ENCODE measurements at regions not wholly inside any gene's neighbourhood (a gene's known extent, or its start where the extent isn't known, plus 50 kb on each side); places are given as distances from the start of the nearest gene placed in this dataset.
A peak's percentile ranks its signal among the peaks of the same experiment; 100 is the strongest.

DNA sequence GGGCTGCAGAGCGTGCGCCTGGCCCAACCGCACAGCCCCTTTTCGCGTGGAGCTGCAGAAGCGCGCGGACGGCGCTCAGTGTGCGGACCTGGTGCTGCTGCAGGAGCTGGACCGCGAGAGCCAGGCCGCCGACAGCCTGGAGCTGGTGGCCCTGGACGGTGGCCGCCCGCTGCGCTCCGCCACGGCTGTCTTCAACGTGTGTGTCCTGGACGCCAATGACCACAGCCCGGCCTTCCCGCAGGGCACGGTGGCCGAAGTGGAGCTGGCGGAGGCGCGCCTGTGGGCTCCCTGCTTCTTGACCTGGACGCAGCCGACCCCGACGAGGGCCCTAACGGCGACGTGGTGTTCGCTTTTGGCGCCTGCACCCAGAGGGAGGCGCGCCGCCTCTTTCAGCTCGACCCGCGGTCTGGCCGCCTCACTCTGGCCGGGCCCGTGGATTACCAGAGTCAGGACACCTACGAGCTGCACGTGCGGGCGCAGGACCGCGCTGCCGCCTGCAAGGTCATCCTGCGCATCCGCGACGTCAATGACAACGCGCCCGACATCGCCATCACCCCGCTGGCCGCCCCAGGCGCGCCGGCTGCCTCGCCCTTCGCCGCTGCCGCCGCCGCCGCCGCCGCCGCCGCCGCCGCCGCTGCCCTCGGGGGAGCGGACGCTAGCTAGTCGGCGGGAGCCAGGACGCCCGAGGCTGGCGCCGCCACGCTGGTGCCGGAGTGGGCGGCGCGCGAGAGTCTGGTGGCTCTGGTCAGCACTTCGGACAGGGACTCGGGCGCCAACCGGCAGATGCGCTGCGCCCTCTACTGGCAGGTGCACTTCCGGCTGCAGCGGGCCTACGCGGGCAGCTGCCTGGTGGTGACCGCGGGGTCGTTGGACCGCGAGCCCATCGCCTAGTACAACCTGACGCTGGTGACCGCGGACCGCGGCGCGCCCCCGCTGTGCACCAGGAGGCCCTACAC is 172.2 kb downstream of the OLFM4 start:
- Mint-ChIP-seq H3K36me3 (ENCODE audit: low read depth) (no peaks in the 10 kb centered on the region), H3K27me3 (peaks cover 4% of the 10 kb centered on the region), H3K4me3 (no peak overlapping the region), H3K27ac (no peak overlapping the region), H3K4me1 (no peaks in the 10 kb centered on the region), H3K9me3 (no peaks in the 10 kb centered on the region)
- intact Hi-C loops (cut with micrococcal nuclease) = no loop called here
- peak; percentile 62 for DNase-seq

GRCh38 chr13:53201454-53202225 is 173.0 kb downstream of the OLFM4 start:
- intact Hi-C loops (cut with micrococcal nuclease) = no loop called here
- no peaks in the 10 kb centered on the region for H3K4me1 Mint-ChIP-seq
- DNase-seq = no peak
- no peak overlapping the region for H3K27ac Mint-ChIP-seq
- H3K36me3 Mint-ChIP-seq (ENCODE audit: low read depth) = no peaks in the 10 kb centered on the region
- no peaks in the 10 kb centered on the region for H3K9me3 Mint-ChIP-seq
- H3K4me3 Mint-ChIP-seq = no peak overlapping the region
- H3K27me3 Mint-ChIP-seq = peaks cover 4% of the 10 kb centered on the region

DNA sequence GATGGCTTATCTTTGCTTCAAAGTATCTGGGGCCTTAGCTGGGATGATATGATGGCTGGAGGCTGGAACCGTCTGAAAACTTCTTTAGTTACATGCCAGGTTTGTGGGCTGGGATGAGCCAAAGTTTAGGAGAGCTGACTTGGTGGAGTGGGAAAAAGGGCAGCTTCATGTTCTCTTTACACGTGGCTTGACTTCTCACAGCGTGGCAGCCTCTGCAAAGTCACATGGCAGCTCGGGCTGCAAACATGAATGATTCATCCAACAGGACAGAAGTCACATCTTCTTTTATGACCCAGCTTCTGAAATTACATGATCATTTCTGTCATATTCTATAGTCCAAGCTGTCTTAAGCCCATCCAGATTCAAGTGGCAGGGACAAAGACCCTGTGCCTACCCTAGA is 176.0 kb downstream of the OLFM4 start:
- Mint-ChIP-seq H3K4me1 (no peaks in the 10 kb centered on the region), H3K4me3 (no peak overlapping the region), H3K36me3 (ENCODE audit: low read depth) (no peaks in the 10 kb centered on the region), H3K27ac (no peak overlapping the region), H3K27me3 (peaks cover under 1% of the 10 kb centered on the region), H3K9me3 (no peaks in the 10 kb centered on the region)
- intact Hi-C loops (cut with micrococcal nuclease) = no loop called here
- no peak for DNase-seq

GRCh38 chr13:53206455-53206854 is 177.8 kb downstream of the OLFM4 start:
- Mint-ChIP-seq H3K27me3 (no peaks in the 10 kb centered on the region), H3K9me3 (no peaks in the 10 kb centered on the region), H3K4me1 (no peaks in the 10 kb centered on the region), H3K27ac (no peak overlapping the region), H3K4me3 (no peak overlapping the region), H3K36me3 (ENCODE audit: low read depth) (no peaks in the 10 kb centered on the region)
- DNase-seq = no peak
- intact Hi-C loops (cut with micrococcal nuclease) = no loop called here

GRCh38 chr13:53207556-53207955 is 178.9 kb downstream of the OLFM4 start:
- no peak for DNase-seq
- intact Hi-C loops (cut with micrococcal nuclease) = no loop called here
- H3K9me3 Mint-ChIP-seq = no peaks in the 10 kb centered on the region
- no peaks in the 10 kb centered on the region for H3K4me1 Mint-ChIP-seq
- H3K27me3 Mint-ChIP-seq = no peaks in the 10 kb centered on the region
- no peak overlapping the region for H3K27ac Mint-ChIP-seq
- H3K4me3 Mint-ChIP-seq = no peak overlapping the region
- H3K36me3 Mint-ChIP-seq (ENCODE audit: low read depth) = no peaks in the 10 kb centered on the region

DNA sequence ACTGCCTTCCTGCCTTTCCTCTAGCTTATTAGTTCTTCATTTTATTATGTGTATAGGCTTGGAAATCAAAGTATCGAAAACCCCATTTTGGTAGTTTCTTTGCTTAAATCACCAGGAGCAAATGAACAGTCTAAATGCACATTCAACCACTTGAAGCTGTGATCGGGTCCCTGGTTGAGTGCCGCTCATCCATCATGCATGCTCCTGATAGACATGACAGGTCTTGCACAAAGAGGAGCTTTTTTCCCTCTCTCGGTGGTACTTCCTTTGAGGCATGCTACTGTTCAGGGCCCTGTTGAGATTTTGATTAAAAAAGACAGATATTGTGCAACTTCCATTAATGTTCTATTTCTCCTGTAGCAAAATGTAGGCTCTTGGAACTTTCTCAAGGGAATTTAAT is 185.8 kb downstream of the OLFM4 start:
- intact Hi-C loops (cut with micrococcal nuclease) = no loop called here
- no peak overlapping the region for H3K27ac Mint-ChIP-seq

GRCh38 chr13:53215563-53215962 is 186.9 kb downstream of the OLFM4 start:
- Mint-ChIP-seq H3K9me3 (no peaks in the 10 kb centered on the region), H3K27me3 (no peaks in the 10 kb centered on the region), H3K4me1 (no peaks in the 10 kb centered on the region), H3K4me3 (no peak overlapping the region), H3K27ac (no peak overlapping the region), H3K36me3 (ENCODE audit: low read depth) (no peaks in the 10 kb centered on the region)
- DNase-seq = no peak
- intact Hi-C loops (cut with micrococcal nuclease) = no loop called here

More for the DNA sequence above, 185.8 kb downstream of the OLFM4 start:
- Mint-ChIP-seq H3K4me3 (no peak overlapping the region), H3K9me3 (no peaks in the 10 kb centered on the region), H3K36me3 (ENCODE audit: low read depth) (no peaks in the 10 kb centered on the region), H3K4me1 (no peaks in the 10 kb centered on the region), H3K27me3 (no peaks in the 10 kb centered on the region)
- no peak for DNase-seq

DNA sequence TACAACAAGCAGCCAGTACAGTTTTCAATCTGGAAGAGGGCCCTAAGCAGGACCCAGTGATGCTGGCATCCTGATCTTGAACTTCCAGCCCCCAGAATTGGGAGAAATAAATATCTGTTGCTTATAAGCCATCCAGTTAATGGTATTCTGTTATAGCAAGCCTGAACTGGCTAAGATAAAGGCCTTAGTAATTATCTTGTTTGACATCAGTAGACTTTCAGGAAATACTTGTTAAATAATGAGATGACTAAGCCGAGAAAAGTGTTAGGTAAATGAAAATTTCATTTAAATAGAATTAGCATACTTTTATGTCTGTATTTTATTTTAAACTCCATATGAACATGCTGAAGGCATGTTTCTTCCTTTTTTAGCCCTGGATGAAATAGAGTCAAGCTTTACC is 188.2 kb downstream of the OLFM4 start:
- Mint-ChIP-seq H3K27ac (no peak overlapping the region), H3K27me3 (no peaks in the 10 kb centered on the region), H3K9me3 (no peaks in the 10 kb centered on the region), H3K36me3 (ENCODE audit: low read depth) (no peaks in the 10 kb centered on the region), H3K4me1 (no peaks in the 10 kb centered on the region), H3K4me3 (no peak overlapping the region)
- intact Hi-C loops (cut with micrococcal nuclease) = no loop called here
- DNase-seq = no peak

DNA sequence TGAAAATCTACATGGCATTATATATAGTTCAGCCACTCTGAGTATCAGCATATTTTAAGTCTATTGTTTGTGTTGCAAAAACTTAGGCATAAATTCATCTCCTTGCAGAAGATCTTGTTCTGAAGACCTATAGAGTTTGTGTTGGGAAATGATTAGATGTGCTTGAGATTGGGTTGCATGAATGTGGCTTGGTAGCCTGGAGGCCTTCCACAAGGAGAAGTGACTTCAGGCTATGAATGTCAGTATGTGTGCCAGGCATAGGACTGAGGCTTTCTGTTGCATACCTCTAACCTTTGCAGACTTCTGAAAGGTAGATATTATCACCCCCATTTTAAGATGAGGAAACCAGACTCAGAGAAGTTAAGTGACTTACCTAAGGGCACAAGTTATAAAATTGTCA is 188.6 kb downstream of the OLFM4 start:
- no peaks in the 10 kb centered on the region for H3K9me3 Mint-ChIP-seq
- H3K4me3 Mint-ChIP-seq = no peak overlapping the region
- H3K36me3 Mint-ChIP-seq (ENCODE audit: low read depth) = no peaks in the 10 kb centered on the region
- DNase-seq = no peak
- intact Hi-C loops (cut with micrococcal nuclease) = no loop called here
- no peak overlapping the region for H3K27ac Mint-ChIP-seq
- H3K4me1 Mint-ChIP-seq = no peaks in the 10 kb centered on the region
- H3K27me3 Mint-ChIP-seq = no peaks in the 10 kb centered on the region

DNA sequence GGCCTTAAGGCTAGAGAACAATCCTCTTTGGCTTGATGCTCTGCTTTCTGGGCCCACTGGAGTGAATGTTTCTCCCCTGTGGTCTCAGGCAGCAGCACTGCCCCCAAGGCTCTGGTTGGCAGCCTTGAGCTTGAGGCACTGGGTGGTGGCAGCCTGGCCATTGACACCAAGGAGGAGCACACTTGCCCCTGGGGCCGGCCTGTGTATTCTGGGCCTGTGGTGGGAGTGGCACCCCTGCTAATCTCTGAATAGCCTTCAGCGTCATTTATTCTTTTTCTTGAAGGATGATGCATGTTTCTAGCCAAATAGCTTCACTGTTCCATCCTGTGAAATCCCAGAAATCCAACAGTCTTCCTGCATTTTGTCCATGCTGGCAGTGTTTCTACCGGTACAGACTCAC is 191.4 kb downstream of the OLFM4 start:
- no peaks in the 10 kb centered on the region for H3K27me3 Mint-ChIP-seq
- intact Hi-C loops (cut with micrococcal nuclease) = no loop called here
- no peaks in the 10 kb centered on the region for H3K4me1 Mint-ChIP-seq
- H3K27ac Mint-ChIP-seq = no peak overlapping the region
- H3K4me3 Mint-ChIP-seq = no peak overlapping the region
- no peaks in the 10 kb centered on the region for H3K9me3 Mint-ChIP-seq
- no peak for DNase-seq
- no peaks in the 10 kb centered on the region for H3K36me3 Mint-ChIP-seq (ENCODE audit: low read depth)

DNA sequence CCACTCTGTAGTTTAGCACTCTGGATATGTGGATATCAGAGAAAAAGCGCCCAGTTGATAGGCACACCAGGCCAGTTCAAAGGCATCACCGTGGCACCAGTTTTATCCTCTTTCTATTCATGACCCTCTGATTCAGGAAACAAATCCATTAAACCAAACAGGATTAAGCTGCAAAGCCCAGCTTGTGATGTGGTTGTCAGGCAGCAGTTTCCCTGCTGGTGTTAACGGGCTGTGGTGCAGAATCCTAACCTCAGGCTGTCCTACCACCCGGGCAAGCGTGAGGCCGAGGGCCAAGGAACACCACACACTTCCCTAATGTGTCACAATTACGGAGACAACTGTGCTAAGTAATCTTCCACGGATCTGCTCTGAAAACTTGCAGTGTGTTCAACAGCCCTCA is 209.1 kb downstream of the OLFM4 start:
- intact Hi-C loops (cut with micrococcal nuclease) = no loop called here
- no peaks in the 10 kb centered on the region for H3K36me3 Mint-ChIP-seq (ENCODE audit: low read depth)
- no peak overlapping the region for H3K27ac Mint-ChIP-seq
- H3K27me3 Mint-ChIP-seq = no peaks in the 10 kb centered on the region
- no peaks in the 10 kb centered on the region for H3K9me3 Mint-ChIP-seq
- no peaks in the 10 kb centered on the region for H3K4me1 Mint-ChIP-seq
- H3K4me3 Mint-ChIP-seq = no peak overlapping the region
- no peak for DNase-seq

- Mint-ChIP-seq H3K4me1 (no peaks in the 10 kb centered on the region), H3K9me3 (no peaks in the 10 kb centered on the region), H3K27ac (no peak overlapping the region), H3K27me3 (no peaks in the 10 kb centered on the region), H3K4me3 (no peak overlapping the region), H3K36me3 (ENCODE audit: low read depth) (no peaks in the 10 kb centered on the region)
- DNase-seq = no peak
- intact Hi-C loops (cut with micrococcal nuclease) = no loop called here
Observed at GRCh38 chr13:53238261-53238660, 209.6 kb downstream of the OLFM4 start.

DNA sequence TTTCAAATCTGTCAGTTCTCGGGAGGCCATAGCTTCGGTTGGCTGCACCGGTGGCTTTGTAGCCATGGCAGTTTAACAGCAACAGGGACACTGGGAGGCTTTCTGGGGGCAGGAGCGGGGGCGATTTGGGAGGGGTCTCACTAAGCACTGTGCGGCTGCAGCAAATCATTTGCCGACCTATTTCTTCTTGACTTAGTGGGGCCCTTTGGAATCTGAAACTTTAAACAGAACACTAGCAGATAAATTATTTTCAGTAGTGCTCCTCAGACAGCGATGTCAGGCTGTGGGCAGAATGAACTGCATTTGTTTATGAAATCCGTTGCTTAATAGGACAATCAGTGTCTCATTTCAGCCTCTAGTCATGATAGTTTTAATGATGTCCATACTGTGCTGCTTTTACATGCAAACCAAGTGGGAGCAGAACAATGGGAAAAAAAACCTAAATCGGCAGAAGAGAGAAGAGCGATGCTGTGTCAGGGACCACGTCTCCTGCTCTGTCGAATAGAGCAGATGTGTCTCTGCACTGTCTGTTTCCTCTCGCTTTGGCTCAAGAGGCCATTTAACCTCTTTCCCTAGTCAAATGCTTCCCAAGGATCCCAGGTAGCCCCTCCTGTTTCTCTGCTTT is 211.9 kb downstream of the OLFM4 start:
- Mint-ChIP-seq H3K9me3 (no peaks in the 10 kb centered on the region), H3K27me3 (no peaks in the 10 kb centered on the region), H3K36me3 (ENCODE audit: low read depth) (no peaks in the 10 kb centered on the region), H3K27ac (no peak overlapping the region), H3K4me3 (no peak overlapping the region), H3K4me1 (no peaks in the 10 kb centered on the region)
- intact Hi-C loops (cut with micrococcal nuclease) = no loop called here
- no peak for DNase-seq

- no peak overlapping the region for H3K4me3 Mint-ChIP-seq
- H3K4me1 Mint-ChIP-seq = no peaks in the 10 kb centered on the region
- H3K27ac Mint-ChIP-seq = no peak overlapping the region
- no peaks in the 10 kb centered on the region for H3K9me3 Mint-ChIP-seq
- no peaks in the 10 kb centered on the region for H3K27me3 Mint-ChIP-seq
- DNase-seq = no peak
- intact Hi-C loops (cut with micrococcal nuclease) = no loop called here
- H3K36me3 Mint-ChIP-seq (ENCODE audit: low read depth) = no peaks in the 10 kb centered on the region
Observed at GRCh38 chr13:53241891-53242348, 213.3 kb downstream of the OLFM4 start.
